ENCODE measurements at regions not wholly inside any gene's neighbourhood (a gene's known extent, or its start where the extent isn't known, plus 50 kb on each side); places are given as distances from the start of the nearest gene placed in this dataset.

- DNase-seq = no peak
- no peak overlapping the region for H3K27ac Mint-ChIP-seq
- no peak overlapping the region for H3K4me3 Mint-ChIP-seq
- H3K27me3 Mint-ChIP-seq = peaks cover 4% of the 10 kb centered on the region
- no peaks in the 10 kb centered on the region for H3K4me1 Mint-ChIP-seq
- H3K36me3 Mint-ChIP-seq = no peaks in the 10 kb centered on the region
- no peaks in the 10 kb centered on the region for H3K9me3 Mint-ChIP-seq
These were observed 458.0 kb downstream of the USP25 start for GRCh38 chr21:16187603-16188301.

GRCh38 chr21:16192902-16193301, 463.1 kb downstream of the USP25 start:
- Mint-ChIP-seq H3K36me3 (no peaks in the 10 kb centered on the region), H3K4me1 (peaks cover 10% of the 10 kb centered on the region), H3K4me3 (no peak overlapping the region), H3K9me3 (no peaks in the 10 kb centered on the region), H3K27ac (no peak overlapping the region), H3K27me3 (peaks cover 4% of the 10 kb centered on the region)
- no peak for DNase-seq

- H3K9me3 Mint-ChIP-seq = no peaks in the 10 kb centered on the region
- H3K4me1 Mint-ChIP-seq = peaks cover 10% of the 10 kb centered on the region
- H3K27me3 Mint-ChIP-seq = peaks cover 4% of the 10 kb centered on the region
- DNase-seq = no peak
- no peaks in the 10 kb centered on the region for H3K36me3 Mint-ChIP-seq
- H3K4me3 Mint-ChIP-seq = no peak overlapping the region
- no peak overlapping the region for H3K27ac Mint-ChIP-seq
These were observed 463.8 kb downstream of the USP25 start for GRCh38 chr21:16193496-16194094.

GRCh38 chr21:16194095-16194787, 464.5 kb downstream of the USP25 start:
- no peak for DNase-seq
- Mint-ChIP-seq H3K9me3 (no peaks in the 10 kb centered on the region), H3K27me3 (peaks cover 4% of the 10 kb centered on the region), H3K4me3 (no peak overlapping the region), H3K27ac (no peak overlapping the region), H3K36me3 (no peaks in the 10 kb centered on the region), H3K4me1 (peaks cover 12% of the 10 kb centered on the region)

- Mint-ChIP-seq H3K9me3 (no peaks in the 10 kb centered on the region), H3K27ac (no peak overlapping the region), H3K36me3 (no peaks in the 10 kb centered on the region), H3K4me1 (peaks cover 18% of the 10 kb centered on the region), H3K27me3 (peaks cover 4% of the 10 kb centered on the region), H3K4me3 (peak overlapping the region; percentile 18)
- DNase-seq = no peak
These were observed 465.2 kb downstream of the USP25 start for GRCh38 chr21:16194788-16195537.

- Mint-ChIP-seq H3K9me3 (no peaks in the 10 kb centered on the region), H3K4me3 (peak overlapping the region; percentile 18), H3K36me3 (no peaks in the 10 kb centered on the region), H3K4me1 (peaks cover 19% of the 10 kb centered on the region), H3K27ac (no peak overlapping the region), H3K27me3 (peaks cover 4% of the 10 kb centered on the region)
- no peak for DNase-seq
These were observed 465.7 kb downstream of the USP25 start for GRCh38 chr21:16195538-16195910.

GRCh38 chr21:16196001-16196400, 466.2 kb downstream of the USP25 start:
- Mint-ChIP-seq H3K27me3 (no peaks in the 10 kb centered on the region), H3K4me1 (peaks cover 19% of the 10 kb centered on the region), H3K36me3 (no peaks in the 10 kb centered on the region), H3K9me3 (no peaks in the 10 kb centered on the region), H3K27ac (no peak overlapping the region), H3K4me3 (no peak overlapping the region)
- no peak for DNase-seq

GRCh38 chr21:16198546-16198945, 468.8 kb downstream of the USP25 start:
- H3K27ac Mint-ChIP-seq = no peak overlapping the region
- no peak overlapping the region for H3K4me3 Mint-ChIP-seq
- DNase-seq = no peak
- no peaks in the 10 kb centered on the region for H3K27me3 Mint-ChIP-seq
- H3K9me3 Mint-ChIP-seq = no peaks in the 10 kb centered on the region
- H3K4me1 Mint-ChIP-seq = peaks cover 19% of the 10 kb centered on the region
- H3K36me3 Mint-ChIP-seq = no peaks in the 10 kb centered on the region

- no peak overlapping the region for H3K27ac Mint-ChIP-seq
- no peaks in the 10 kb centered on the region for H3K9me3 Mint-ChIP-seq
- H3K36me3 Mint-ChIP-seq = no peaks in the 10 kb centered on the region
- H3K27me3 Mint-ChIP-seq = no peaks in the 10 kb centered on the region
- no peak for DNase-seq
- H3K4me3 Mint-ChIP-seq = no peak overlapping the region
- peaks cover 14% of the 10 kb centered on the region for H3K4me1 Mint-ChIP-seq
These were observed 469.8 kb downstream of the USP25 start for GRCh38 chr21:16199539-16199938.

- no peak overlapping the region for H3K27ac Mint-ChIP-seq
- H3K9me3 Mint-ChIP-seq = no peaks in the 10 kb centered on the region
- peaks cover 9% of the 10 kb centered on the region for H3K4me1 Mint-ChIP-seq
- no peaks in the 10 kb centered on the region for H3K36me3 Mint-ChIP-seq
- H3K27me3 Mint-ChIP-seq = no peaks in the 10 kb centered on the region
- no peak overlapping the region for H3K4me3 Mint-ChIP-seq
- no peak for DNase-seq
These were observed 471.9 kb downstream of the USP25 start for GRCh38 chr21:16201718-16202117.

- H3K36me3 Mint-ChIP-seq = no peaks in the 10 kb centered on the region
- no peaks in the 10 kb centered on the region for H3K9me3 Mint-ChIP-seq
- no peaks in the 10 kb centered on the region for H3K4me1 Mint-ChIP-seq
- DNase-seq = no peak
- no peak overlapping the region for H3K27ac Mint-ChIP-seq
- H3K27me3 Mint-ChIP-seq = peaks cover 4% of the 10 kb centered on the region
- no peak overlapping the region for H3K4me3 Mint-ChIP-seq
These were observed 475.7 kb downstream of the USP25 start for GRCh38 chr21:16205527-16205926.

GRCh38 chr21:16211339-16212303, 481.8 kb downstream of the USP25 start:
- no peak for DNase-seq
- Mint-ChIP-seq H3K4me1 (no peaks in the 10 kb centered on the region), H3K27ac (no peak overlapping the region), H3K27me3 (peaks cover 4% of the 10 kb centered on the region), H3K36me3 (no peaks in the 10 kb centered on the region), H3K9me3 (no peaks in the 10 kb centered on the region), H3K4me3 (no peak overlapping the region)

- H3K4me1 Mint-ChIP-seq = no peaks in the 10 kb centered on the region
- H3K36me3 Mint-ChIP-seq = no peaks in the 10 kb centered on the region
- H3K27ac Mint-ChIP-seq = no peak overlapping the region
- H3K27me3 Mint-ChIP-seq = peaks cover 4% of the 10 kb centered on the region
- H3K4me3 Mint-ChIP-seq = no peak overlapping the region
- H3K9me3 Mint-ChIP-seq = no peaks in the 10 kb centered on the region
- DNase-seq = no peak
These were observed 483.7 kb downstream of the USP25 start for GRCh38 chr21:16213518-16213917.

GRCh38 chr21:16215193-16215592, 485.4 kb downstream of the USP25 start:
- Mint-ChIP-seq H3K36me3 (no peaks in the 10 kb centered on the region), H3K4me1 (no peaks in the 10 kb centered on the region), H3K4me3 (no peak overlapping the region), H3K27me3 (no peaks in the 10 kb centered on the region), H3K9me3 (no peaks in the 10 kb centered on the region), H3K27ac (no peak overlapping the region)
- no peak for DNase-seq

Data from activated naive CD8-positive, alpha-beta T cell treated with anti-CD3 and anti-CD28 coated beads for 36 hours (primary cell).